ENCODE measurements at regions not wholly inside any gene's neighbourhood (a gene's known extent, or its start where the extent isn't known, plus 50 kb on each side); places are given as distances from the start of the nearest gene placed in this dataset.

- TF ChIP-seq POLR2A (IDR thresholded peaks at IDR 0.05; ENCODE audit: extremely low read depth, insufficient read length) (no peak), CTCF (IDR thresholded peaks at IDR 0.05; ENCODE audit: low read depth, low read length) (no peak), MAX (IDR thresholded peaks at IDR 0.05; ENCODE audit: low read depth, low read length) (no peak)
Observed at GRCh38 chr16:54414671-54415070, 128.1 kb upstream of the IRX3 start.
